Prostate gland (tissue), 2 donors: ENCODE measurements at regions not wholly inside any gene's neighbourhood (a gene's known extent, or its start where the extent isn't known, plus 50 kb on each side); places are given as distances from the start of the nearest gene placed in this dataset.

Experiments
- CTCF ChIP-seq, 4 experiments: fragments of 200-600 bp in 2 of 4; fragments of 450-650 bp in 2 of 4; sonication (generic) in 2 of 4; IDR thresholded peaks; 1 replicate in 3 of 4; 2 replicates in 1 of 4; pipeline ENCODE4 v1.5.1; 2016 to 2019; ENCODE audit warnings: antibody characterized with exemption in 4 of 4, mild to moderate bottlenecking in 2 of 4, moderate library complexity in 2 of 4
- POLR2A ChIP-seq: fragments of 450-650 bp; IDR thresholded peaks from one replicate; pipeline ENCODE4 v1.6.1; 2016; ENCODE audit warnings: antibody characterized with exemption, mild to moderate bottlenecking
- POLR2AphosphoS5 ChIP-seq: sonication (generic); formaldehyde crosslinking; IDR thresholded peaks from one replicate; pipeline ENCODE4 v1.6.1; 2017; ENCODE audit warnings: antibody characterized with exemption

GRCh38 chr13:84029396-84029795 lies 147.1 kb upstream of the SLITRK1 start:
- no peak for TF ChIP-seq POLR2A
- no peak for TF ChIP-seq CTCF (IDR thresholded peaks at IDR 0.05)
- no peak for TF ChIP-seq POLR2AphosphoS5
